ENCODE measurements at regions not wholly inside any gene's neighbourhood (a gene's known extent, or its start where the extent isn't known, plus 50 kb on each side); places are given as distances from the start of the nearest gene placed in this dataset.

- CTCF ChIA-PET: no interaction called here
- no peak for DNase-seq (ENCODE audit: low read depth, low spot score)
Measured at GRCh38 chr10:8576911-8577310, 522.4 kb downstream of the GATA3 start.

DNA sequence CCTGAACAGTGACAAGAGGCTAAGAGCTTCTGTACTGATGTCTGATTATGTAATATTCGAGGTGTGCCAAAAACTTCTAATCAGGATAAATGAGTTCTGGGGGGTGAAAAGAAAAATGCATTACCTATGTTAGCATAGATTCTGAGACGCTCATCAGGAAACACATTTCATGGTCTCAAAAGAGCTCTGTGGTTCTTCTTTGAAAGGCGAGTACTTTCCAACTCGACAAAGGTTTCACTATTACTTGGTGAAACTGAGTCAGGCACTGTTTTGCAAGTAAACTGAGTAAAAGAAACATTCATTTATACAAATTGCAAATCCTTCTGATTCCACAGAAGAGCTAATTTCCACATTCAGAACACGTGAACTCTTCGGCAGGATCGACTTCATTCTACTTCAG, 523.2 kb downstream of the GATA3 start:
- CTCF ChIA-PET: no interaction called here
- POLR2A ChIA-PET: no interaction called here
- Histone ChIP-seq H3K27me3 (ENCODE audit: control insufficient read depth, insufficient read depth, low read length) (no peaks in the 10 kb centered on the region), H3K9me3 (ENCODE audit: control insufficient read depth, insufficient read depth, low read length) (peaks cover 22% of the 10 kb centered on the region), H3K27ac (ENCODE audit: low read depth, low read length) (no peak overlapping the region), H3K4me3 (ENCODE audit: low read depth, low read length) (no peak overlapping the region)
- TF ChIP-seq, protein P1, sequence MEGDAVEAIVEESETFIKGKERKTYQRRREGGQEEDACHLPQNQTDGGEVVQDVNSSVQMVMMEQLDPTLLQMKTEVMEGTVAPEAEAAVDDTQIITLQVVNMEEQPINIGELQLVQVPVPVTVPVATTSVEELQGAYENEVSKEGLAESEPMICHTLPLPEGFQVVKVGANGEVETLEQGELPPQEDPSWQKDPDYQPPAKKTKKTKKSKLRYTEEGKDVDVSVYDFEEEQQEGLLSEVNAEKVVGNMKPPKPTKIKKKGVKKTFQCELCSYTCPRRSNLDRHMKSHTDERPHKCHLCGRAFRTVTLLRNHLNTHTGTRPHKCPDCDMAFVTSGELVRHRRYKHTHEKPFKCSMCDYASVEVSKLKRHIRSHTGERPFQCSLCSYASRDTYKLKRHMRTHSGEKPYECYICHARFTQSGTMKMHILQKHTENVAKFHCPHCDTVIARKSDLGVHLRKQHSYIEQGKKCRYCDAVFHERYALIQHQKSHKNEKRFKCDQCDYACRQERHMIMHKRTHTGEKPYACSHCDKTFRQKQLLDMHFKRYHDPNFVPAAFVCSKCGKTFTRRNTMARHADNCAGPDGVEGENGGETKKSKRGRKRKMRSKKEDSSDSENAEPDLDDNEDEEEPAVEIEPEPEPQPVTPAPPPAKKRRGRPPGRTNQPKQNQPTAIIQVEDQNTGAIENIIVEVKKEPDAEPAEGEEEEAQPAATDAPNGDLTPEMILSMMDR (IDR thresholded peaks at IDR 0.05; ENCODE audit: low read depth, low read length): no peak
- DNase-seq (ENCODE audit: low read depth, low spot score): no peak

More at GRCh38 chr10:8576911-8577310, 522.4 kb downstream of the GATA3 start:
- H3K27me3 ChIP-seq (ENCODE audit: control insufficient read depth, insufficient read depth, low read length): no peaks in the 10 kb centered on the region
- H3K4me3 ChIP-seq (ENCODE audit: low read depth, low read length): no peak overlapping the region
- no peak overlapping the region for H3K27ac ChIP-seq (ENCODE audit: low read depth, low read length)
- POLR2A ChIA-PET: no interaction called here
- TF ChIP-seq, protein P1 (IDR thresholded peaks at IDR 0.05; ENCODE audit: low read depth, low read length): no peak
- peaks cover 22% of the 10 kb centered on the region for H3K9me3 ChIP-seq (ENCODE audit: control insufficient read depth, insufficient read depth, low read length)

GRCh38 chr10:8581521-8582225, 527.2 kb downstream of the GATA3 start:
- H3K4me3 ChIP-seq (ENCODE audit: low read depth, low read length): no peak overlapping the region
- H3K27me3 ChIP-seq (ENCODE audit: control insufficient read depth, insufficient read depth, low read length): no peaks in the 10 kb centered on the region
- POLR2A ChIA-PET: no interaction called here
- no peak overlapping the region for H3K27ac ChIP-seq (ENCODE audit: low read depth, low read length)
- no peak for DNase-seq (ENCODE audit: low read depth, low spot score)
- CTCF ChIA-PET: no interaction called here
- peaks cover 19% of the 10 kb centered on the region for H3K9me3 ChIP-seq (ENCODE audit: control insufficient read depth, insufficient read depth, low read length)
- TF ChIP-seq, protein P1 (IDR thresholded peaks at IDR 0.05; ENCODE audit: low read depth, low read length): no peak

DNA sequence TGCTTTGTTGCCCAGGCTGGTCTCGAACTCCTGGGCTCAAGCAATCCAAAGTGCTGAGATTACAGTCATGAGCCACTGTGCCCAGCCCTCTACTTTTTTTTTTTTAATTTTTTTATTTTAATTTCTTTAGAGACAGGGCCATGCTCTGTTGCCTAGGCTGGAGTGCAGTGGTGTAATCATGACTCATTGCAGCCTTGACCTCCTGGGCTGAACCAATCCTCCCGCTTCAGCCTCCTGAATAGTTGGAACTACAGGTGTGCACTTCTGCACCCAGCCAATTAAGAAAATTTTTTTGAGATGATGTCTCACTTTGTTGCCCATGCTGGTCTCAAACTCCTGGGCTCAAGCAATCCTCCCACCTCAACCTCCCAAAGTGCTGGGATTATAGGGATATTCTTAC, 528.6 kb downstream of the GATA3 start:
- Histone ChIP-seq H3K9me3 (ENCODE audit: control insufficient read depth, insufficient read depth, low read length) (peaks cover 21% of the 10 kb centered on the region), H3K4me3 (ENCODE audit: low read depth, low read length) (no peak overlapping the region), H3K27me3 (ENCODE audit: control insufficient read depth, insufficient read depth, low read length) (no peaks in the 10 kb centered on the region), H3K27ac (ENCODE audit: low read depth, low read length) (no peak overlapping the region)
- CTCF ChIA-PET: no interaction called here
- TF ChIP-seq, protein P1 (IDR thresholded peaks at IDR 0.05; ENCODE audit: low read depth, low read length): no peak
- DNase-seq (ENCODE audit: low read depth, low spot score): no peak
- POLR2A ChIA-PET: no interaction called here

GRCh38 chr10:8584666-8585065, 530.2 kb downstream of the GATA3 start:
- Histone ChIP-seq H3K4me3 (ENCODE audit: low read depth, low read length) (no peak overlapping the region), H3K27ac (ENCODE audit: low read depth, low read length) (no peak overlapping the region), H3K27me3 (ENCODE audit: control insufficient read depth, insufficient read depth, low read length) (no peaks in the 10 kb centered on the region), H3K9me3 (ENCODE audit: control insufficient read depth, insufficient read depth, low read length) (peaks cover 25% of the 10 kb centered on the region)
- ChIA-PET CTCF (no interaction called here), POLR2A (no interaction called here)
- DNase-seq (ENCODE audit: low read depth, low spot score): no peak
- TF ChIP-seq, protein P1 (IDR thresholded peaks at IDR 0.05; ENCODE audit: low read depth, low read length): no peak

Data from AG04450 (cell line).